ENCODE measurements at regions not wholly inside any gene's neighbourhood (a gene's known extent, or its start where the extent isn't known, plus 50 kb on each side); places are given as distances from the start of the nearest gene placed in this dataset.

GRCh38 chr1:116819081-116819480 lies 64.9 kb downstream of the CD2 start:
- DNase-seq (ENCODE audit: low read depth in 2 of 2) = no peak

- no peak for DNase-seq (ENCODE audit: low read depth in 2 of 2)
Observed at GRCh38 chr1:116820369-116820768, 66.1 kb downstream of the CD2 start.

GRCh38 chr1:116821763-116822162 lies 67.5 kb downstream of the CD2 start:
- DNase-seq (ENCODE audit: low read depth in 2 of 2) = no peak

- no peak for DNase-seq (ENCODE audit: low read depth in 2 of 2)
Observed at GRCh38 chr1:116824631-116825206, 70.5 kb downstream of the CD2 start.

- DNase-seq (ENCODE audit: low read depth in 2 of 2) = no peak
Observed at GRCh38 chr1:116825207-116825719, 71.0 kb downstream of the CD2 start.

GRCh38 chr1:116825720-116826438 lies 71.6 kb downstream of the CD2 start:
- DNase-seq (ENCODE audit: low read depth in 2 of 2) = no peak

GRCh38 chr1:116826818-116827606 lies 72.8 kb downstream of the CD2 start:
- DNase-seq (ENCODE audit: low read depth in 2 of 2) = peak; percentile 26 to 34

GRCh38 chr1:116827607-116828105 lies 73.4 kb downstream of the CD2 start:
- DNase-seq (ENCODE audit: low read depth in 2 of 2) = no peak

- DNase-seq (ENCODE audit: low read depth in 2 of 2) = no peak
Observed at GRCh38 chr1:116832308-116832931, 77.3 kb upstream of the PTGFRN start.

GRCh38 chr1:116832932-116833578 lies 76.7 kb upstream of the PTGFRN start:
- DNase-seq (ENCODE audit: low read depth in 2 of 2) = no peak

GRCh38 chr1:116833718-116834117 lies 76.0 kb upstream of the PTGFRN start:
- DNase-seq (ENCODE audit: low read depth in 2 of 2) = no peak

- no peak for DNase-seq (ENCODE audit: low read depth in 2 of 2)
Observed at GRCh38 chr1:116834595-116834994, 75.1 kb upstream of the PTGFRN start.

- DNase-seq (ENCODE audit: low read depth in 2 of 2) = no peak
Observed at GRCh38 chr1:116835161-116835560, 74.6 kb upstream of the PTGFRN start.

- DNase-seq (ENCODE audit: low read depth in 2 of 2) = no peak
Observed at GRCh38 chr1:116836099-116836498, 73.6 kb upstream of the PTGFRN start.

- no peak for DNase-seq (ENCODE audit: low read depth in 2 of 2)
Observed at GRCh38 chr1:116841569-116842344, 68.0 kb upstream of the PTGFRN start.

GRCh38 chr1:116842654-116843053 lies 67.1 kb upstream of the PTGFRN start:
- no peak for DNase-seq (ENCODE audit: low read depth in 2 of 2)

GRCh38 chr1:116844775-116845174 lies 64.9 kb upstream of the PTGFRN start:
- no peak for DNase-seq (ENCODE audit: low read depth in 2 of 2)

GRCh38 chr1:116847190-116847589 lies 62.5 kb upstream of the PTGFRN start:
- no peak for DNase-seq (ENCODE audit: low read depth in 2 of 2)

- DNase-seq (ENCODE audit: low read depth in 2 of 2) = no peak
Observed at GRCh38 chr1:116847688-116848531, 61.8 kb upstream of the PTGFRN start.

- DNase-seq (ENCODE audit: low read depth in 2 of 2) = no peak
Observed at GRCh38 chr1:116850436-116850835, 59.3 kb upstream of the PTGFRN start.
